CD14-positive monocyte (primary cell): ENCODE measurements at regions not wholly inside any gene's neighbourhood (a gene's known extent, or its start where the extent isn't known, plus 50 kb on each side); places are given as distances from the start of the nearest gene placed in this dataset.
A peak's percentile ranks its signal among the peaks of the same experiment; 100 is the strongest.

Experiments used
- DNase-seq, 3 donors: peaks; one replicate each; pipeline ENCODE4 v3.0.0-alpha.2; 2011 to 2022
- H2AFZ ChIP-seq: 2 replicates; pipeline ENCODE4 v1.6.0; 2012; ENCODE audit warnings: mild to moderate bottlenecking, low read depth, low read length, inconsistent platforms; ENCODE audit not compliant: insufficient read depth, poor library complexity, severe bottlenecking
- H3K27ac ChIP-seq, 2 donors: 1 replicate in 1 of 2; 2 replicates in 1 of 2; pipeline ENCODE4 v1.5.1; 2012 to 2013; ENCODE audit warnings: low read length in 2 of 2, control low read depth in 1 of 2, inconsistent platforms in 1 of 2, low read depth in 1 of 2, mild to moderate bottlenecking in 1 of 2
- H3K27me3 ChIP-seq, 2 donors: one replicate each; pipeline versions ENCODE4 v1.6.0 to v1.6.1; 2011 to 2013; ENCODE audit warnings: low read length in 2 of 2; ENCODE audit not compliant: control insufficient read depth in 2 of 2, insufficient read depth in 2 of 2
- H3K36me3 ChIP-seq, 2 donors: replicated peaks in 1 of 2; 1 replicate in 1 of 2; 2 replicates in 1 of 2; pipeline versions ENCODE4 v1.5.1 to v1.6.1; 2012 to 2013; ENCODE audit warnings: low read length in 2 of 2, control low read depth in 1 of 2, inconsistent platforms in 1 of 2, mild to moderate bottlenecking in 1 of 2; ENCODE audit not compliant: insufficient read depth in 2 of 2, control insufficient read depth in 1 of 2
- H3K4me1 ChIP-seq, 2 donors: 1 replicate in 1 of 2; 2 replicates in 1 of 2; pipeline versions ENCODE4 v1.5.1 to v1.6.1; 2012 to 2013; ENCODE audit warnings: low read length in 2 of 2, control low read depth in 1 of 2, inconsistent platforms in 1 of 2, mild to moderate bottlenecking in 1 of 2, moderate library complexity in 1 of 2; ENCODE audit not compliant: insufficient read depth in 2 of 2, control insufficient read depth in 1 of 2
- H3K4me2 ChIP-seq: replicated peaks from 2 replicates; pipeline ENCODE3; 2012; ENCODE audit warnings: low read length, moderate library complexity, mild to moderate bottlenecking; ENCODE audit not compliant: poor library complexity, severe bottlenecking; ENCODE audit errors: extremely low read depth
- H3K4me3 ChIP-seq, 3 experiments: fragments of 200-600 bp in 1 of 3; sonication (generic) in 1 of 3; replicated peaks in 1 of 3; 1 replicate in 2 of 3; 2 replicates in 1 of 3; pipeline ENCODE4 v1.5.1; 2011 to 2013; ENCODE audit warnings: low read length in 3 of 3, mild to moderate bottlenecking in 3 of 3, control low read depth in 2 of 3, low read depth in 2 of 3, inconsistent platforms in 1 of 3, moderate library complexity in 1 of 3
- H3K79me2 ChIP-seq: 2 replicates; pipeline ENCODE4 v1.6.0; 2012; ENCODE audit warnings: mild to moderate bottlenecking, control low read depth, inconsistent platforms, low read length, moderate library complexity; ENCODE audit not compliant: insufficient read depth
- H3K9ac ChIP-seq: 2 replicates; pipeline ENCODE4 v1.6.0; 2017; ENCODE audit warnings: low read length, mild to moderate bottlenecking; ENCODE audit not compliant: insufficient read depth, poor library complexity, severe bottlenecking
- H3K9me3 ChIP-seq, 2 donors: replicated peaks in 1 of 2; 1 replicate in 1 of 2; 2 replicates in 1 of 2; pipeline versions ENCODE4 v1.5.1 to v1.6.1; 2012 to 2013; ENCODE audit warnings: low read length in 2 of 2, control low read depth in 1 of 2; ENCODE audit not compliant: control insufficient read depth in 1 of 2, insufficient read depth in 1 of 2
- H4K20me1 ChIP-seq: 2 replicates; pipeline ENCODE4 v1.6.0; 2012; ENCODE audit warnings: mild to moderate bottlenecking, low read length, control low read depth, moderate library complexity; ENCODE audit not compliant: insufficient read depth
- H3K27ac Mint-ChIP-seq, 7 donors: one replicate each; pipeline ENCODE4 v1.8.0; 2020; ENCODE audit warnings: mild to moderate bottlenecking in 7 of 7, mixed read lengths in 7 of 7, moderate library complexity in 6 of 7, inconsistent platforms in 2 of 7
- H3K27me3 Mint-ChIP-seq, 3 donors: one replicate each; pipeline ENCODE4 v1.8.0; 2021 to 2022; ENCODE audit warnings: low read depth in 3 of 3, mild to moderate bottlenecking in 3 of 3, mixed read lengths in 3 of 3, moderate library complexity in 3 of 3, inconsistent platforms in 1 of 3
- H3K36me3 Mint-ChIP-seq, 2 donors: one replicate each; pipeline ENCODE4 v1.8.0; 2020; ENCODE audit warnings: mixed read lengths in 2 of 2, inconsistent platforms in 1 of 2, mild to moderate bottlenecking in 1 of 2
- H3K4me1 Mint-ChIP-seq: one replicate; pipeline ENCODE4 v1.8.0; 2020; ENCODE audit warnings: mild to moderate bottlenecking, mixed read lengths
- H3K4me3 Mint-ChIP-seq, 2 donors: one replicate each; pipeline ENCODE4 v1.8.0; 2020; ENCODE audit warnings: mild to moderate bottlenecking in 2 of 2, mixed read lengths in 2 of 2, moderate library complexity in 1 of 2
- H3K9me3 Mint-ChIP-seq, 7 donors: one replicate each; pipeline ENCODE4 v1.8.0; 2020 to 2022; ENCODE audit warnings: mixed read lengths in 7 of 7, mild to moderate bottlenecking in 6 of 7, moderate library complexity in 6 of 7, inconsistent platforms in 2 of 7
- CTCF ChIP-seq: fragments of 200-600 bp; IDR thresholded peaks from one replicate; pipeline ENCODE4 v1.8.0; 2022; ENCODE audit warnings: antibody characterized with exemption, mild to moderate bottlenecking
- WGBS: methylation state at CpG from one replicate; pipeline ENCODE4 v1.1.5; 2013; ENCODE audit warnings: missing lambda C conversion rate; ENCODE audit not compliant: insufficient coverage; 5-methylcytosine and 5-hydroxymethylcytosine counted together
- intact Hi-C, 2 donors: fragments of 100-400 bp; cut with micrococcal nuclease; formaldehyde crosslinking; loops; one replicate each; pipeline versions ENCODE4 v1.15.0 to v1.15.1; 2023

- no peak overlapping the region for H3K9ac ChIP-seq
- H3K4me2 ChIP-seq, result no peak overlapping the region
- no peaks in the 10 kb centered on the region for H4K20me1 ChIP-seq
- no peak overlapping the region for H2AFZ ChIP-seq
- no peak overlapping the region for H3K4me3 ChIP-seq
- no peak overlapping the region for H3K27ac ChIP-seq
- no peaks in the 10 kb centered on the region for H3K79me2 ChIP-seq
- H3K36me3 ChIP-seq, result no peaks in the 10 kb centered on the region
- no peaks in the 10 kb centered on the region for H3K27me3 ChIP-seq
- intact Hi-C loops, result no loop called here
- WGBS, result 82% methylated on average over 1 of the region's 4 CpGs
- Mint-ChIP-seq H3K4me1 (no peaks in the 10 kb centered on the region), H3K9me3 (peaks cover 0 to 8% (median 0%) of the 10 kb centered on the region in 7 donors), H3K36me3 (no peaks in the 10 kb centered on the region), H3K4me3 (no peak overlapping the region), H3K27ac (no peak overlapping the region), H3K27me3 (peaks cover 0 to 2% (median 1%) of the 10 kb centered on the region in 3 donors)
- peaks cover 0 to 3% of the 10 kb centered on the region in 2 donors for H3K9me3 ChIP-seq
- DNase-seq, result no peak
- no peak for TF ChIP-seq CTCF
- H3K4me1 ChIP-seq, result no peaks in the 10 kb centered on the region
Observed at GRCh38 chr2:129492548-129492947, 486.9 kb upstream of the RAB6C start.

GRCh38 chr2:129499747-129500146, 479.7 kb upstream of the RAB6C start:
- no peaks in the 10 kb centered on the region for H3K36me3 Mint-ChIP-seq
- Histone ChIP-seq H3K27ac (no peak overlapping the region), H3K9ac (no peak overlapping the region), H2AFZ (no peak overlapping the region), H3K9me3 (peaks cover 0 to 4% of the 10 kb centered on the region in 2 donors), H3K36me3 (no peaks in the 10 kb centered on the region), H3K4me2 (no peak overlapping the region), H3K79me2 (no peaks in the 10 kb centered on the region), H3K4me1 (no peaks in the 10 kb centered on the region), H4K20me1 (no peaks in the 10 kb centered on the region), H3K4me3 (no peak overlapping the region), H3K27me3 (no peaks in the 10 kb centered on the region)
- WGBS, result 20% methylated on average over 1 of the region's 2 CpGs
- TF ChIP-seq CTCF, result no peak
- peak in 1 of 3 donors; percentile 10 for DNase-seq
- no peak overlapping the region for H3K27ac Mint-ChIP-seq
- H3K27me3 Mint-ChIP-seq, result peaks cover 0 to 3% (median 2%) of the 10 kb centered on the region in 3 donors
- peaks cover 0 to 12% (median 5%) of the 10 kb centered on the region in 7 donors for H3K9me3 Mint-ChIP-seq
- no peaks in the 10 kb centered on the region for H3K4me1 Mint-ChIP-seq
- no peak overlapping the region for H3K4me3 Mint-ChIP-seq
- intact Hi-C loops, result no loop called here
